ENCODE measurements at regions not wholly inside any gene's neighbourhood (a gene's known extent, or its start where the extent isn't known, plus 50 kb on each side); places are given as distances from the start of the nearest gene placed in this dataset.

DNA sequence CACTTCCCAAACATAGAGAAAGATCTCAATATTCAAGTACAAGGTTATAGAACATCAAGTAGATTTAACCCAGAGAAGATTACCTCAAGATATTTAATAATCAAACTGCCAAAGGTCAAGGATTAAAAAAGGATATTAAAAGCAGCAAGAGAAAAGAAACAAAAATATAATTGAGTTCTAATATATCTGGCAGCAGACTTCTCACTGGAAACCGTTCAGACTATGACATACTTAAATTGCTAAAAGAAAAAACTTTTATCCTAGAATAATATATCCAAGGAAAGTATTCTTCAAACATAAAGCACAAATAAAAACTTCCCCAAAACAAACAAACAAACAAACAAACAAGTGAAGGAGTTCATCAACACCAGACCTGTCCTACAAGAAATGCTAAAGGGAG, 92.4 kb downstream of the FSCB start:
- WGBS (ENCODE audit: insufficient coverage): no CpG with 5 or more reads among the region's 1 CpG
- CTCF ChIA-PET: no interaction called here
- Mint-ChIP-seq H3K4me3 (no peak overlapping the region), H3K9me3 (peaks cover 15 to 25% (median 19%) of the 10 kb centered on the region in 3 donors), H3K27me3 (no peaks in the 10 kb centered on the region), H3K36me3 (no peaks in the 10 kb centered on the region), H3K4me1 (no peaks in the 10 kb centered on the region), H3K27ac (no peak overlapping the region)
- H3K9me3 ChIP-seq: no peaks in the 10 kb centered on the region
- ATAC-seq (replicated peaks in 1 of 4): no peak
- no peak overlapping the region for H3K4me3 ChIP-seq (ENCODE audit: control insufficient read depth in 1 of 2, extremely low read depth in 1 of 2, low read length in 1 of 2)
- H3K27me3 ChIP-seq (replicated peaks in 1 of 2; ENCODE audit: control insufficient read depth in 2 of 2, extremely low read depth in 1 of 2, insufficient read depth in 2 of 2, low read length in 1 of 2): no peaks in the 10 kb centered on the region
- POLR2A ChIA-PET: no interaction called here
- no peak overlapping the region for H3K27ac ChIP-seq (ENCODE audit: low read length)
- H3K4me1 ChIP-seq (ENCODE audit: control insufficient read depth in 1 of 2, extremely low read depth in 1 of 2, insufficient read depth in 2 of 2, low read length in 2 of 2): no peaks in the 10 kb centered on the region
- DNase-seq: no peak
- H3K36me3 ChIP-seq (ENCODE audit: control insufficient read depth in 2 of 2, extremely low read depth in 1 of 2, insufficient read depth in 1 of 2, low read length in 1 of 2): no peaks in the 10 kb centered on the region

DNA sequence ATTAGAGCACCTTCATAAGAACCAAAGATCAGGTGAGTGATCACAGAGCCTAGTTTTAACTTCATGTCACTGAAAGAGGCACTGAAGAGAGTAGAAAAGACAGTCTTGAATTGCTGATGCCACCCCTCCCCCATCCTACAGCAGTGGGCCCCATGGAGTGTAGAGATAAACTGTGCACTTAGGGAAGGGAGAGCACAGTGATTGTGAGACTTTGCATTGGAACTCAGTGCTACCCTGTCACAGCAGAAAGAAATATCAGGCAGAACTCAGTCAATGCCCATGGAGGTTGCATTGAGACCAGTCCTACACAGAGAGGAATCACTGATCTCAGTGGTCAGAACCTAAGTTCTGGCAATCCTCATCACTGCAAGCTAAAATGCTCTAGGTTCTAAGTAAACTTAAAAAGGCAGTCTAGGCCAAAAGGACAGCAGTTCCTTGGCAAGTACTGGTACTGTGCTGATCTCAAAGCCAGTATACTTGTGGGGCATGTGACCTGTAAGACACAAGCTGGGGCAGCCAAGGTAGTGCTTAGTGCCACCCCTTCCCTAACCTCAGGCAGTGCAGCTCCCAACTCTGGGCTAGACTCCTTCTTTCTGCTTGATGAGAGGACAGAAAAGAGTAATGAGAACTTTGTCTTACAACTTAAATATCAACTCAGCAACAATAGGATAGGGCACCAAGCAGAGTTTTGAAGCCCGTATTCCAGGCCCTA, 94.1 kb downstream of the FSCB start:
- Histone ChIP-seq H3K27ac (ENCODE audit: low read length) (no peak overlapping the region), H3K27me3 (replicated peaks in 1 of 2; ENCODE audit: control insufficient read depth in 2 of 2, extremely low read depth in 1 of 2, insufficient read depth in 2 of 2, low read length in 1 of 2) (no peaks in the 10 kb centered on the region), H3K36me3 (ENCODE audit: control insufficient read depth in 2 of 2, extremely low read depth in 1 of 2, insufficient read depth in 1 of 2, low read length in 1 of 2) (no peaks in the 10 kb centered on the region), H3K9me3 (no peaks in the 10 kb centered on the region), H3K4me3 (ENCODE audit: control insufficient read depth in 1 of 2, extremely low read depth in 1 of 2, low read length in 1 of 2) (no peak overlapping the region), H3K4me1 (ENCODE audit: control insufficient read depth in 1 of 2, extremely low read depth in 1 of 2, insufficient read depth in 2 of 2, low read length in 2 of 2) (no peaks in the 10 kb centered on the region)
- WGBS (ENCODE audit: insufficient coverage): 44% methylated on average over 1 of the region's 1 CpG
- DNase-seq: no peak
- Mint-ChIP-seq H3K4me1 (no peaks in the 10 kb centered on the region), H3K9me3 (peaks cover 14 to 20% (median 17%) of the 10 kb centered on the region in 3 donors), H3K36me3 (no peaks in the 10 kb centered on the region), H3K27me3 (no peaks in the 10 kb centered on the region), H3K27ac (no peak overlapping the region), H3K4me3 (no peak overlapping the region)
- ChIA-PET POLR2A (no interaction called here), CTCF (no interaction called here)
- no peak for ATAC-seq (replicated peaks in 1 of 4)

DNA sequence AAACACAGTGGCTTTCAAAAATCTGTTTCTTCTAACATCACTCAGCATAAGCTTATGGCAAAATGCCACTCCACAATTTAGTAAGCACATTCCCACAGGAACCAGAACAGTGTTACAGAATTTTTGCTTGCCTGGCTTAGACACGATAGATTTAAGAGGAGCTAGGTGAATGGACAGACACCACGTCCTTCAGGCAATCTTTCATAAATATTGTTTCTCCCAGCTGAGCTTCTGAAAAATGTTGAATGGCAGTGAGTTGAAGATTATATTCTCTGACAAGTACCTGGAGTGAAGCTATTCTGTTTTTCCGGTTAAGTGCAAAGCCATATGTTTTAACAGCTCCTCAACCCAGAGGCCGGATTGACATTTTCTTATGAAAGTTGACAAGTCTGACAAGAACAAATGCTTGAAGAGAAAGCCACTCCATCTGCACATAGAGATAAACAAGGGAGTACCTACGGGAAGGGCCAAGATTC, 102.0 kb downstream of the FSCB start:
- Mint-ChIP-seq H3K4me1 (no peaks in the 10 kb centered on the region), H3K27me3 (no peaks in the 10 kb centered on the region), H3K4me3 (no peak overlapping the region), H3K9me3 (peaks cover 2 to 3% (median 3%) of the 10 kb centered on the region in 3 donors), H3K27ac (no peak overlapping the region), H3K36me3 (no peaks in the 10 kb centered on the region)
- no peak overlapping the region for H3K4me3 ChIP-seq (ENCODE audit: control insufficient read depth in 1 of 2, extremely low read depth in 1 of 2, low read length in 1 of 2)
- ChIA-PET POLR2A (no interaction called here), CTCF (no interaction called here)
- no peaks in the 10 kb centered on the region for H3K36me3 ChIP-seq (ENCODE audit: control insufficient read depth in 2 of 2, extremely low read depth in 1 of 2, insufficient read depth in 1 of 2, low read length in 1 of 2)
- ATAC-seq (replicated peaks in 1 of 4): no peak
- no peak overlapping the region for H3K27ac ChIP-seq (ENCODE audit: low read length)
- H3K4me1 ChIP-seq (ENCODE audit: control insufficient read depth in 1 of 2, extremely low read depth in 1 of 2, insufficient read depth in 2 of 2, low read length in 2 of 2): no peaks in the 10 kb centered on the region
- DNase-seq: no peak
- no CpG with 5 or more reads among the region's 5 CpGs for WGBS (ENCODE audit: insufficient coverage)
- H3K9me3 ChIP-seq: no peaks in the 10 kb centered on the region
- H3K27me3 ChIP-seq (replicated peaks in 1 of 2; ENCODE audit: control insufficient read depth in 2 of 2, extremely low read depth in 1 of 2, insufficient read depth in 2 of 2, low read length in 1 of 2): no peaks in the 10 kb centered on the region

DNA sequence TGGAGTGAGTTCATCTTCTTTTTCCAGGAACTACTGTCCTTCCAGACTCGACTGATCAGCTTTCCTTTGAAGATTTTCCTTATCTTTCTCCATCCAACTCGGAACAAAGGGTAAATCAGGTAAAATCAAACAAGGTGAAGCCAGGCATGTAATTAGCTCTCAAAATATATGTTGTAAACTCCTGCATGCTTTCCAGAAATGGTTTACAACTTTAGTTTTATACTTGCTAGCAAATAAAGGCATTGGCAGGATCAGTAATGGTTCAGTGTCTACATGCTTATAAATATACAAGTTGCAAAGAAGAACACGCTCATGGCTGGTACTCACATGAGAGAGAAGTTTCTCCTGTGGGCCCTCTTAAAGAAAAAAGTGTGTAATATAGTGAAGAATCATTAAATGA, 102.5 kb downstream of the FSCB start:
- H3K4me3 ChIP-seq (ENCODE audit: control insufficient read depth in 1 of 2, extremely low read depth in 1 of 2, low read length in 1 of 2): no peak overlapping the region
- H3K27ac Mint-ChIP-seq: no peak overlapping the region
- no peaks in the 10 kb centered on the region for H3K4me1 ChIP-seq (ENCODE audit: control insufficient read depth in 1 of 2, extremely low read depth in 1 of 2, insufficient read depth in 2 of 2, low read length in 2 of 2)
- DNase-seq (no peak), ATAC-seq (replicated peaks in 1 of 4) (no peak)
- H3K36me3 Mint-ChIP-seq: no peaks in the 10 kb centered on the region
- no peaks in the 10 kb centered on the region for H3K27me3 Mint-ChIP-seq
- POLR2A ChIA-PET: no interaction called here
- CTCF ChIA-PET: no interaction called here
- no peaks in the 10 kb centered on the region for H3K9me3 ChIP-seq
- H3K4me1 Mint-ChIP-seq: no peaks in the 10 kb centered on the region
- no peak overlapping the region for H3K27ac ChIP-seq (ENCODE audit: low read length)
- H3K36me3 ChIP-seq (ENCODE audit: control insufficient read depth in 2 of 2, extremely low read depth in 1 of 2, insufficient read depth in 1 of 2, low read length in 1 of 2): no peaks in the 10 kb centered on the region
- no peak overlapping the region for H3K4me3 Mint-ChIP-seq
- no peaks in the 10 kb centered on the region for H3K27me3 ChIP-seq (replicated peaks in 1 of 2; ENCODE audit: control insufficient read depth in 2 of 2, extremely low read depth in 1 of 2, insufficient read depth in 2 of 2, low read length in 1 of 2)
- 33% methylated on average over 1 of the region's 3 CpGs for WGBS (ENCODE audit: insufficient coverage)
- peaks cover 3 to 8% (median 5%) of the 10 kb centered on the region in 3 donors for H3K9me3 Mint-ChIP-seq

DNA sequence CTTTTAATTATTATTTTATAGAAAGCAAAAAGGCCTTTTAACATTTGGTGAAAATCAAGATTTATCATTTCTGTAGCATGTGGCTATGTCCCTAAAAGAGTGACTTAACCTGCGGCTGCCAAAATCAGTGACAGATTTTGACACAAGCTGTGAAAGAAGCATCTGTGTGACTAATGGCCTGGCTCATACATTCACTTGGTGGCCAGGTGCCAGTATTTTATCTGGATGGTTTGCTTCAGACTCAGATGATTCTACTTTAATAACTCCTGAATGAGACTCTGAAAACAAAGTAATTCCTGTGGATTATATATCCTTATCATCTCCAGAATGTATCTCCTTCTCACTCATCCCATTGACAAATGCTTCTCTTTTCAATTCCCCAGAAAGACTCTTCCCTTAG, 103.0 kb downstream of the FSCB start:
- CTCF ChIA-PET: no interaction called here
- Mint-ChIP-seq H3K36me3 (no peaks in the 10 kb centered on the region), H3K4me1 (no peaks in the 10 kb centered on the region), H3K27me3 (no peaks in the 10 kb centered on the region), H3K27ac (no peak overlapping the region), H3K9me3 (peaks cover 5 to 8% (median 7%) of the 10 kb centered on the region in 3 donors), H3K4me3 (no peak overlapping the region)
- Histone ChIP-seq H3K27ac (ENCODE audit: low read length) (no peak overlapping the region), H3K27me3 (replicated peaks in 1 of 2; ENCODE audit: control insufficient read depth in 2 of 2, extremely low read depth in 1 of 2, insufficient read depth in 2 of 2, low read length in 1 of 2) (no peaks in the 10 kb centered on the region), H3K4me3 (ENCODE audit: control insufficient read depth in 1 of 2, extremely low read depth in 1 of 2, low read length in 1 of 2) (no peak overlapping the region), H3K36me3 (ENCODE audit: control insufficient read depth in 2 of 2, extremely low read depth in 1 of 2, insufficient read depth in 1 of 2, low read length in 1 of 2) (no peaks in the 10 kb centered on the region), H3K4me1 (ENCODE audit: control insufficient read depth in 1 of 2, extremely low read depth in 1 of 2, insufficient read depth in 2 of 2, low read length in 2 of 2) (no peaks in the 10 kb centered on the region), H3K9me3 (no peaks in the 10 kb centered on the region)
- WGBS (ENCODE audit: insufficient coverage): 80% methylated on average over 1 of the region's 1 CpG
- POLR2A ChIA-PET: no interaction called here
- ATAC-seq (replicated peaks in 1 of 4): no peak
- no peak for DNase-seq

DNA sequence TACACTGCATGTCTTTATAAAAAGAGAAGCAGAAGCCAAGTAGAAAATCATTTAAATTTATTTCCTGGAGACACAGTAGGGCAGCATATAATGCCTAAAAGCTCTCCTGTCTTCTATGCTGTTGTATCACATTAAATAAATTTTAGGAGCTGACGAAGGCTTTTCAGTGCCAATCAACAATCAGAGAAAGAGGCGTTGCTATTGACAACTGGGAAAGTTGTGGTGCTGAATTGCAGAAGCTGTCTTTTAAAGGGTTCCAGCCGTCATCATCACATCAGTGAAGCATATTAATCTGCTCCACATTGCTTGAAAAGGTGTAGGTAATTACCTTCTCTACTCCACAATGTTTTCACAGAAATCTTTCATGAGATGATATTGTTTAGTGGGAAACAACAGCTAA, 103.9 kb downstream of the FSCB start:
- POLR2A ChIA-PET: no interaction called here
- DNase-seq (no peak), ATAC-seq (replicated peaks in 1 of 4) (no peak)
- Mint-ChIP-seq H3K36me3 (no peaks in the 10 kb centered on the region), H3K27ac (no peak overlapping the region), H3K27me3 (no peaks in the 10 kb centered on the region), H3K4me3 (no peak overlapping the region), H3K4me1 (no peaks in the 10 kb centered on the region), H3K9me3 (peaks cover 7 to 12% (median 8%) of the 10 kb centered on the region in 3 donors)
- H3K9me3 ChIP-seq: no peaks in the 10 kb centered on the region
- no peak overlapping the region for H3K27ac ChIP-seq (ENCODE audit: low read length)
- no peak overlapping the region for H3K4me3 ChIP-seq (ENCODE audit: control insufficient read depth in 1 of 2, extremely low read depth in 1 of 2, low read length in 1 of 2)
- CTCF ChIA-PET: no interaction called here
- no CpG with 5 or more reads among the region's 3 CpGs for WGBS (ENCODE audit: insufficient coverage)
- no peaks in the 10 kb centered on the region for H3K4me1 ChIP-seq (ENCODE audit: control insufficient read depth in 1 of 2, extremely low read depth in 1 of 2, insufficient read depth in 2 of 2, low read length in 2 of 2)
- H3K36me3 ChIP-seq (ENCODE audit: control insufficient read depth in 2 of 2, extremely low read depth in 1 of 2, insufficient read depth in 1 of 2, low read length in 1 of 2): no peaks in the 10 kb centered on the region
- no peaks in the 10 kb centered on the region for H3K27me3 ChIP-seq (replicated peaks in 1 of 2; ENCODE audit: control insufficient read depth in 2 of 2, extremely low read depth in 1 of 2, insufficient read depth in 2 of 2, low read length in 1 of 2)

DNA sequence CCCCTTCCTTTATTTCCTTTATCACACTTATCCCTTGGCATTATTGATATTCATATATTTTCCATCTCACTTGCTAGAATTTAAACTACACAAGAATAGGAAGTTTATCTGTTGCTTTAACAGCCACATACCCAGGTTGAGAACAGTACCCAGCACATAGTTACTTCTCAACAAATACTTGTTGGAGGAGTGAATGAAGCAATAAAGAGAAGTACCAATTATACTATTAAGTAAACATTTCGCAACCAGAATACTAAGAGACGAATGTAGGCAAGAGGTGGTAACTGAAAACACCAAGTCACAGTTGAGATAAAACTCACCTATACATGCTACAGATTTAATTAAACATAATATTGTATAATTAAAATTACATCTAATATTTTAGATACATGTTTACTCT, 110.9 kb downstream of the FSCB start:
- Mint-ChIP-seq H3K4me1 (no peaks in the 10 kb centered on the region), H3K27ac (no peak overlapping the region), H3K27me3 (no peaks in the 10 kb centered on the region), H3K9me3 (peaks cover 11 to 25% (median 19%) of the 10 kb centered on the region in 3 donors), H3K36me3 (no peaks in the 10 kb centered on the region), H3K4me3 (no peak overlapping the region)
- Histone ChIP-seq H3K4me3 (ENCODE audit: control insufficient read depth in 1 of 2, extremely low read depth in 1 of 2, low read length in 1 of 2) (no peak overlapping the region), H3K4me1 (ENCODE audit: control insufficient read depth in 1 of 2, extremely low read depth in 1 of 2, insufficient read depth in 2 of 2, low read length in 2 of 2) (no peaks in the 10 kb centered on the region), H3K27ac (ENCODE audit: low read length) (no peak overlapping the region), H3K36me3 (ENCODE audit: control insufficient read depth in 2 of 2, extremely low read depth in 1 of 2, insufficient read depth in 1 of 2, low read length in 1 of 2) (no peaks in the 10 kb centered on the region), H3K9me3 (no peaks in the 10 kb centered on the region), H3K27me3 (replicated peaks in 1 of 2; ENCODE audit: control insufficient read depth in 2 of 2, extremely low read depth in 1 of 2, insufficient read depth in 2 of 2, low read length in 1 of 2) (no peaks in the 10 kb centered on the region)
- CTCF ChIA-PET: no interaction called here
- ATAC-seq (replicated peaks in 1 of 4) (no peak), DNase-seq (no peak)
- POLR2A ChIA-PET: no interaction called here
- WGBS (ENCODE audit: insufficient coverage): no CpG with 5 or more reads among the region's 2 CpGs
